ENCODE measurements at regions not wholly inside any gene's neighbourhood (a gene's known extent, or its start where the extent isn't known, plus 50 kb on each side); places are given as distances from the start of the nearest gene placed in this dataset.
"Not testable (repeated sequence)": the region's sequence is repeated elsewhere in the genome, so short reads cannot be mapped to it uniquely, and the experiment has no call there.

DNA sequence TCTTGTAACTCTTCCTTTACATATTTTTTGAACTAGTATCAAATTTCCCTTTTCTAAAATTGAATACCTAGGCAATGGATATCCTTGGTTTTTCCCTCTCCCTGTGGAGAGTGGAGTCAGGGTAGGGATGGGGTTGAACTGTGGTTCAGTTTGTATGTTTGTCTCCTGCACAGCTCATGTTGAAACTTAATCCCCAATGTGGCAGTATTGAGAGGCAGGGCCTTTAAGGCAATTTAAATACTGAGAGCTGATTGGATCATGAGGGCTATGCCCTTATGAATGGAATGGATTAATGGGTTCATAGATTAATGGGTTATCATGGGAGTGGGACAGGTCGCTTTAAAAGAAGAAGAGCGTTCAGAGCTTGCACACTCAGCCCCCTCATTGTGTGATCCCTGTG lies 127.2 kb upstream of the RGS6 start:
- Histone ChIP-seq H3K9me2 (replicated peaks; ENCODE audit: insufficient read depth, low read length) (no peaks in the 10 kb centered on the region), H4K20me1 (ENCODE audit: low read depth, low read length) (no peaks in the 10 kb centered on the region), H3K4me2 (ENCODE audit: low read depth, low read length, poor library complexity, severe bottlenecking) (no peak overlapping the region), H3K27ac (ENCODE audit: low read depth, low read length) (no peak overlapping the region), H3K9me3 (ENCODE audit: insufficient read depth, low read length) (no peaks in the 10 kb centered on the region), H2AFZ (ENCODE audit: low read depth, low read length, severe bottlenecking) (no peak overlapping the region), H3K9ac (ENCODE audit: low read length) (no peak overlapping the region), H3F3A (ENCODE audit: insufficient read depth) (no peaks in the 10 kb centered on the region), H3K79me2 (ENCODE audit: insufficient read depth, low read length) (no peaks in the 10 kb centered on the region), H3K27me3 (ENCODE audit: low read length) (no peaks in the 10 kb centered on the region), H3K36me3 (ENCODE audit: low read length) (no peaks in the 10 kb centered on the region), H3K4me3 (ENCODE audit: insufficient read depth, low read length, poor library complexity, severe bottlenecking) (no peak overlapping the region)
- TF ChIP-seq EZH2phosphoT487 (conservative IDR thresholded peaks at IDR 0.05; ENCODE audit: low read length), result no peak
- TF ChIP-seq CTCF (IDR thresholded peaks at IDR 0.05; ENCODE audit: insufficient read depth, low read length, poor library complexity, severe bottlenecking), result no peak

DNA sequence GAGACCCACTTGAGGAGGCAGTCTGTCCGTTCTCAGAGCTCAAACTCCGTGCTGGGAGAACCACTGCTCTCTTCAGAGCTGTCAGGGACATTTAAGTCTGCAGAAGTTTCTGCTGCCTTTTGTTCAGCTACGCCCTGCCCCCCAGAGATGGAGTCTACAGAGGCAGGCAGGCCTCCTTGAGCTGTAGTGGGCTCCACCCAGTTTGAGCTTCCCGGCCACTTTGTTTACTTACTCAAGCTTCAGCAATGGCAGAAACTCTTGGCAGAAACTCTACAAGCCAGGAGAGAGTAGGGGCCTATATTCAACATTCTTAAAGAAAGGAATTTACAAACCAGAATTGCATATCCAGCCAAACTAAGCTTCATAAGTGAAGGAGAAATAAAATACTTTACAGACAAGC lies 125.2 kb upstream of the RGS6 start:
- H3K9ac ChIP-seq (ENCODE audit: low read length); H3K27ac ChIP-seq (ENCODE audit: low read depth, low read length); H3K36me3 ChIP-seq (ENCODE audit: low read length); H2AFZ ChIP-seq (ENCODE audit: low read depth, low read length, severe bottlenecking); H3K4me2 ChIP-seq (ENCODE audit: low read depth, low read length, poor library complexity, severe bottlenecking); H3K9me3 ChIP-seq (ENCODE audit: insufficient read depth, low read length); H3K9me2 ChIP-seq (replicated peaks; ENCODE audit: insufficient read depth, low read length); H3K79me2 ChIP-seq (ENCODE audit: insufficient read depth, low read length); H3F3A ChIP-seq (ENCODE audit: insufficient read depth); H3K27me3 ChIP-seq (ENCODE audit: low read length); H3K4me3 ChIP-seq (ENCODE audit: insufficient read depth, low read length, poor library complexity, severe bottlenecking); H4K20me1 ChIP-seq (ENCODE audit: low read depth, low read length): not testable (repeated sequence)

GRCh38 chr14:71810800-71811199 lies 121.4 kb upstream of the RGS6 start:
- not testable (repeated sequence) for H3K79me2 ChIP-seq (ENCODE audit: insufficient read depth, low read length); H3K9me3 ChIP-seq (ENCODE audit: insufficient read depth, low read length); H3K9me2 ChIP-seq (replicated peaks; ENCODE audit: insufficient read depth, low read length); H3K4me3 ChIP-seq (ENCODE audit: insufficient read depth, low read length, poor library complexity, severe bottlenecking); H3K4me2 ChIP-seq (ENCODE audit: low read depth, low read length, poor library complexity, severe bottlenecking); H2AFZ ChIP-seq (ENCODE audit: low read depth, low read length, severe bottlenecking); H4K20me1 ChIP-seq (ENCODE audit: low read depth, low read length); H3K27me3 ChIP-seq (ENCODE audit: low read length); H3K36me3 ChIP-seq (ENCODE audit: low read length); H3K27ac ChIP-seq (ENCODE audit: low read depth, low read length); H3F3A ChIP-seq (ENCODE audit: insufficient read depth); H3K9ac ChIP-seq (ENCODE audit: low read length)

- no peaks in the 10 kb centered on the region for H4K20me1 ChIP-seq (ENCODE audit: low read depth, low read length)
- no peaks in the 10 kb centered on the region for H3K9me3 ChIP-seq (ENCODE audit: insufficient read depth, low read length)
- no peaks in the 10 kb centered on the region for H3K79me2 ChIP-seq (ENCODE audit: insufficient read depth, low read length)
- H3K27me3 ChIP-seq (ENCODE audit: low read length), result no peaks in the 10 kb centered on the region
- H3K9ac ChIP-seq (ENCODE audit: low read length), result no peak overlapping the region
- no peaks in the 10 kb centered on the region for H3K36me3 ChIP-seq (ENCODE audit: low read length)
- no peak overlapping the region for H3K27ac ChIP-seq (ENCODE audit: low read depth, low read length)
- TF ChIP-seq CTCF (IDR thresholded peaks at IDR 0.05; ENCODE audit: insufficient read depth, low read length, poor library complexity, severe bottlenecking) (no peak), EZH2phosphoT487 (conservative IDR thresholded peaks at IDR 0.05; ENCODE audit: low read length) (no peak)
- H3K4me2 ChIP-seq (ENCODE audit: low read depth, low read length, poor library complexity, severe bottlenecking), result no peak overlapping the region
- H3F3A ChIP-seq (ENCODE audit: insufficient read depth), result no peaks in the 10 kb centered on the region
- H3K4me3 ChIP-seq (ENCODE audit: insufficient read depth, low read length, poor library complexity, severe bottlenecking), result no peak overlapping the region
- H3K9me2 ChIP-seq (replicated peaks; ENCODE audit: insufficient read depth, low read length), result no peaks in the 10 kb centered on the region
- H2AFZ ChIP-seq (ENCODE audit: low read depth, low read length, severe bottlenecking), result no peak overlapping the region
Measured at GRCh38 chr14:71812693-71813092, 119.5 kb upstream of the RGS6 start.

Data from SU-DHL-6 (cell line).